ENCODE measurements at regions not wholly inside any gene's neighbourhood (a gene's known extent, or its start where the extent isn't known, plus 50 kb on each side); places are given as distances from the start of the nearest gene placed in this dataset.

DNA sequence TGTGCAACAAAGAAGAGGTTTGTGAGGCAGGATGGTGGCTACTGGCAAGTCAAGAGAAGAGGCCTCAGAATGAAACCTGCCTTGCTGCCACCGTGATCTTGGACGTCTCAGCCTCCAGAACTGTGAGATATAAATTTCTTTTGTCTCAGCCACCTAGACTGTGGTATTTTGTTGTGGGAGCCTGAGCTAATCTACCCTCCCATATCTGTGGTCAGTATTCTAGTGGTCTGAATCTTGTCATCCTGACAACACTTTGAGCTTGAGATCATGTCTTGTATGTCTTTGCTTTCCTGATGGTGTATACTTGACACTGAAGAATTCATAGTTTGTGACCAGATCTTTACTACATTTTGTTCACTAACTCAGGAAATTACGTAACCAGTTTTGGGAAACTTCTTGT is 240.6 kb upstream of the GOLIM4 start:
- no peaks in the 10 kb centered on the region for H3K9me2 ChIP-seq
- no peak for DNase-seq
- no peaks in the 10 kb centered on the region for H4K20me1 ChIP-seq (ENCODE audit: insufficient read depth)
- H3K9me3 ChIP-seq: no peaks in the 10 kb centered on the region
- H3K79me2 ChIP-seq (ENCODE audit: insufficient read depth): no peaks in the 10 kb centered on the region
- ChIA-PET POLR2A (no interaction called here), CTCF (no interaction called here)
- no peak overlapping the region for H2AFZ ChIP-seq (ENCODE audit: low read depth)
- no peak overlapping the region for H3K4me2 ChIP-seq
- no peak overlapping the region for H3K9ac ChIP-seq
- WGBS (ENCODE audit: low lambda C conversion rate): 62% methylated on average over 3 of the region's 3 CpGs
- no peak for TF ChIP-seq SIN3A (IDR thresholded peaks at IDR 0.05; ENCODE audit: borderline replicate concordance, low read depth, low read length)
- TF ChIP-seq REST (IDR thresholded peaks at IDR 0.05; ENCODE audit: low read depth, low read length): no peak
- no peak for TF ChIP-seq GABPA (IDR thresholded peaks at IDR 0.05; ENCODE audit: low read depth)
- TF ChIP-seq, protein P1, sequence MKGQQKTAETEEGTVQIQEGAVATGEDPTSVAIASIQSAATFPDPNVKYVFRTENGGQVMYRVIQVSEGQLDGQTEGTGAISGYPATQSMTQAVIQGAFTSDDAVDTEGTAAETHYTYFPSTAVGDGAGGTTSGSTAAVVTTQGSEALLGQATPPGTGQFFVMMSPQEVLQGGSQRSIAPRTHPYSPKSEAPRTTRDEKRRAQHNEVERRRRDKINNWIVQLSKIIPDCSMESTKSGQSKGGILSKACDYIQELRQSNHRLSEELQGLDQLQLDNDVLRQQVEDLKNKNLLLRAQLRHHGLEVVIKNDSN (IDR thresholded peaks at IDR 0.05; ENCODE audit: borderline replicate concordance, low read depth): no peak
- TF ChIP-seq EP300 (IDR thresholded peaks at IDR 0.05; ENCODE audit: borderline replicate concordance in 1 of 2, low read depth in 1 of 2, low read length in 1 of 2): no peak
- TF ChIP-seq SMC3 (IDR thresholded peaks at IDR 0.05; ENCODE audit: low read depth, low read length): no peak
- no peak for TF ChIP-seq POLR2AphosphoS5 (IDR thresholded peaks at IDR 0.05; ENCODE audit: low read depth, low read length)
- no peak for TF ChIP-seq MXI1 (IDR thresholded peaks at IDR 0.05; ENCODE audit: low read depth, low read length)
- TF ChIP-seq TEAD4 (IDR thresholded peaks at IDR 0.05; ENCODE audit: borderline replicate concordance, insufficient read depth): no peak
- no peak for TF ChIP-seq FOXJ3 (CRISPR knock-in tag; IDR thresholded peaks at IDR 0.05)
- TF ChIP-seq CHD2 (IDR thresholded peaks at IDR 0.05; ENCODE audit: low read length, partially characterized antibody): no peak
- no peak for TF ChIP-seq EZH2phosphoT487 (IDR thresholded peaks at IDR 0.05; ENCODE audit: borderline replicate concordance, low read depth)
- no peak for TF ChIP-seq GATA2 (CRISPR knock-in tag; IDR thresholded peaks at IDR 0.05)
- TF ChIP-seq, protein P2, sequence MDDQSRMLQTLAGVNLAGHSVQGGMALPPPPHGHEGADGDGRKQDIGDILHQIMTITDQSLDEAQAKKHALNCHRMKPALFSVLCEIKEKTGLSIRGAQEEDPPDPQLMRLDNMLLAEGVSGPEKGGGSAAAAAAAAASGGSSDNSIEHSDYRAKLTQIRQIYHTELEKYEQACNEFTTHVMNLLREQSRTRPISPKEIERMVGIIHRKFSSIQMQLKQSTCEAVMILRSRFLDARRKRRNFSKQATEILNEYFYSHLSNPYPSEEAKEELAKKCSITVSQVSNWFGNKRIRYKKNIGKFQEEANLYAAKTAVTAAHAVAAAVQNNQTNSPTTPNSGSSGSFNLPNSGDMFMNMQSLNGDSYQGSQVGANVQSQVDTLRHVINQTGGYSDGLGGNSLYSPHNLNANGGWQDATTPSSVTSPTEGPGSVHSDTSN (IDR thresholded peaks at IDR 0.05): no peak
- TF ChIP-seq, protein P3, sequence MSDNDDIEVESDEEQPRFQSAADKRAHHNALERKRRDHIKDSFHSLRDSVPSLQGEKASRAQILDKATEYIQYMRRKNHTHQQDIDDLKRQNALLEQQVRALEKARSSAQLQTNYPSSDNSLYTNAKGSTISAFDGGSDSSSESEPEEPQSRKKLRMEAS (IDR thresholded peaks at IDR 0.05; ENCODE audit: low read depth): no peak
- no peak for TF ChIP-seq RXRA (IDR thresholded peaks at IDR 0.05; ENCODE audit: borderline replicate concordance, low read depth)
- TF ChIP-seq FOSL2 (IDR thresholded peaks at IDR 0.05; ENCODE audit: borderline replicate concordance, low read depth): no peak
- TF ChIP-seq TCF12 (IDR thresholded peaks at IDR 0.05): no peak
- H3K36me3 ChIP-seq (replicated peaks in 1 of 2; ENCODE audit: control insufficient read depth in 1 of 2, insufficient read depth in 2 of 2, low read length in 1 of 2): no peaks in the 10 kb centered on the region
- no peaks in the 10 kb centered on the region for H3F3A ChIP-seq (replicated peaks; ENCODE audit: insufficient read depth)
- H3K4me1 ChIP-seq (ENCODE audit: control insufficient read depth in 1 of 2, insufficient read depth in 2 of 2, low read depth in 1 of 2, low read length in 1 of 2): no peaks in the 10 kb centered on the region; a peak in 2 of 4 replicates
- no peak overlapping the region for H3K4me3 ChIP-seq (ENCODE audit: low read depth in 2 of 2, low read length in 1 of 2)
- H3K27ac ChIP-seq (ENCODE audit: low read depth in 2 of 2, low read length in 1 of 2): no peak overlapping the region
- no peaks in the 10 kb centered on the region for H3K27me3 ChIP-seq (ENCODE audit: insufficient read depth)

Data from SK-N-SH (cell line).